ENCODE measurements at regions not wholly inside any gene's neighbourhood (a gene's known extent, or its start where the extent isn't known, plus 50 kb on each side); places are given as distances from the start of the nearest gene placed in this dataset.

GRCh38 chr9:28317745-28318144, 744.5 kb upstream of the C9orf72 start (continued):
- TF ChIP-seq ZNF609 (CRISPR knock-in tag; IDR thresholded peaks at IDR 0.05; ENCODE audit: borderline replicate concordance), result no peak
- TF ChIP-seq MBD4 (IDR thresholded peaks at IDR 0.05; ENCODE audit: borderline replicate concordance, low read length), result no peak
- no peak for TF ChIP-seq PREB (CRISPR knock-in tag; IDR thresholded peaks at IDR 0.05)
- TF ChIP-seq ZNF337 (CRISPR knock-in tag; IDR thresholded peaks at IDR 0.05; ENCODE audit: borderline replicate concordance, low read depth), result no peak
- TF ChIP-seq GTF3A (CRISPR knock-in tag; conservative IDR thresholded peaks at IDR 0.05), result no peak
- TF ChIP-seq ZNF605 (CRISPR knock-in tag; IDR thresholded peaks at IDR 0.05), result no peak

- no peak overlapping the region for H2AFZ ChIP-seq (ENCODE audit: low read length)
- no peak for TF ChIP-seq SATB2 (CRISPR knock-in tag; IDR thresholded peaks at IDR 0.05)
- TF ChIP-seq ZNF766 (CRISPR knock-in tag; IDR thresholded peaks at IDR 0.05; ENCODE audit: borderline replicate concordance), result no peak
- no peak for TF ChIP-seq SETDB1 (CRISPR knock-in tag; IDR thresholded peaks at IDR 0.05; ENCODE audit: borderline replicate concordance)
- no peak for TF ChIP-seq ZBTB43 (CRISPR knock-in tag; conservative IDR thresholded peaks at IDR 0.05)
- no peak for TF ChIP-seq ZBED4 (CRISPR knock-in tag; IDR thresholded peaks at IDR 0.05; ENCODE audit: borderline replicate concordance)
- no peak for FAIRE-seq
- H3K27ac ChIP-seq (ENCODE audit: extremely low read length, insufficient read depth, low read length), result no peak overlapping the region
- ChIA-PET CTCF (ENCODE audit: low intra/inter-chr PET ratio, low total read pairs) (no interaction called here), POLR2A (no interaction called here)
- H3K27me3 ChIP-seq (ENCODE audit: control insufficient read depth in 1 of 2, insufficient read depth in 2 of 2, low read length in 2 of 2), result no peaks in the 10 kb centered on the region
- intact Hi-C loops (cut with micrococcal nuclease; ENCODE audit: unreplicated experiment), result no loop called here
- H3K36me3 ChIP-seq (replicated peaks in 1 of 2; ENCODE audit: control insufficient read depth in 1 of 2, insufficient read depth in 2 of 2, low read length in 2 of 2), result no peaks in the 10 kb centered on the region
- WGBS (ENCODE audit: low lambda C conversion rate), result 8% methylated on average over 1 of the region's 1 CpG
- no peaks in the 10 kb centered on the region for H3K9me3 ChIP-seq (ENCODE audit: low read length)
- H3K4me3 ChIP-seq (replicated peaks in 1 of 3; ENCODE audit: insufficient read depth in 1 of 3, low read depth in 2 of 3, low read length in 3 of 3), result no peak overlapping the region
- no peak overlapping the region for H3K9ac ChIP-seq (ENCODE audit: insufficient read depth, low read depth, low read length)
- no peaks in the 10 kb centered on the region for H3K79me2 ChIP-seq (ENCODE audit: insufficient read depth, low read length)
- in situ Hi-C loops (cut with HindIII; ENCODE audit: extremely low pct_ligation_motif_present, low pct_unique_long_range_greater_than_20kb), result no loop called here
- DNase-seq (ENCODE audit: low spot score), result no peak
- no peaks in the 10 kb centered on the region for H3K4me1 ChIP-seq (ENCODE audit: insufficient read depth, low read length)
- BruUV-seq (replicated peaks), result no TSS peak
- ATAC-seq, result no peak
- no peak overlapping the region for H3K4me2 ChIP-seq (ENCODE audit: low read depth, low read length)
- H4K20me1 ChIP-seq (ENCODE audit: insufficient read depth, low read length), result no peaks in the 10 kb centered on the region
Measured at GRCh38 chr9:28318515-28318914, 745.2 kb upstream of the C9orf72 start.
